Endothelial cell of umbilical vein (primary cell): ENCODE measurements at regions not wholly inside any gene's neighbourhood (a gene's known extent, or its start where the extent isn't known, plus 50 kb on each side); places are given as distances from the start of the nearest gene placed in this dataset.

ENCODE experiments used
- BruUV-seq: library from RNA; stranded (reverse); fragments of 400-500 nt; replicated peaks from 2 replicates; lab custom pipeline; 2021; lab: Mats Ljungman, UMichigan
- CTCF ChIA-PET: fragments of 300-600, 350-600 bp; sonication (Branson Sonifier 250); formaldehyde crosslinking; loops from one replicate; lab custom pipeline; 2021; ENCODE audit warnings: antibody characterized with exemption, inconsistent platforms; lab: Charles Lee
- POLR2A ChIA-PET: fragments of 300-600, 350-600 bp; sonication (Branson Sonifier 250); formaldehyde crosslinking; loops from one replicate; lab custom pipeline; 2021; ENCODE audit warnings: antibody characterized with exemption, inconsistent platforms; lab: Charles Lee
- DNase-seq: peaks from one replicate; pipeline ENCODE4 v3.0.0-alpha.2; 2011; ENCODE audit warnings: low read depth, low spot score
- FAIRE-seq: peaks from 2 replicates; lab custom pipeline; 2011; peaks lifted over from hg19 to GRCh38; lab: Jason Lieb, UNC
- H2AFZ ChIP-seq: 2 replicates; pipeline ENCODE4 v1.6.0; 2012; ENCODE audit warnings: low read depth, low read length, control low read depth, inconsistent platforms
- H3K27ac ChIP-seq: 2 replicates; pipeline ENCODE4 v1.5.1; 2011; ENCODE audit warnings: low read depth, mild to moderate bottlenecking, control low read depth, low read length, moderate library complexity; ENCODE audit not compliant: insufficient read depth
- H3K27me3 ChIP-seq, 2 experiments: 2 replicates each; pipeline versions ENCODE4 v1.6.0 to v1.6.1; 2011; ENCODE audit warnings: low read length in 2 of 2, mixed read lengths in 1 of 2; ENCODE audit not compliant: control insufficient read depth in 2 of 2, insufficient read depth in 2 of 2
- H3K36me3 ChIP-seq, 2 experiments: 2 replicates in 1 of 2; 3 replicates in 1 of 2; pipeline ENCODE4 v1.5.1; 2011; ENCODE audit warnings: low read length in 2 of 2, mild to moderate bottlenecking in 1 of 2, moderate library complexity in 1 of 2; ENCODE audit not compliant: control insufficient read depth in 2 of 2, insufficient read depth in 2 of 2; ENCODE audit errors: extremely low read depth in 1 of 2
- H3K4me1 ChIP-seq: 3 replicates; pipeline ENCODE4 v1.5.1; 2011; ENCODE audit warnings: mild to moderate bottlenecking, low read length; ENCODE audit not compliant: control insufficient read depth, insufficient read depth; ENCODE audit errors: extremely low read depth
- H3K4me2 ChIP-seq: 2 replicates; pipeline ENCODE4 v1.6.1; 2011; ENCODE audit warnings: low read length, control low read depth, mixed read lengths; ENCODE audit not compliant: insufficient read depth
- H3K4me3 ChIP-seq, 3 experiments: fragments of 200-600 bp in 1 of 3; sonication (generic), shearing (Covaris generic) in 1 of 3; replicated peaks in 1 of 3; 2 replicates each; pipeline ENCODE4 v1.5.1; 2011 to 2016; ENCODE audit warnings: control low read depth in 3 of 3, low read length in 3 of 3, mild to moderate bottlenecking in 2 of 3, inconsistent platforms in 1 of 3, low read depth in 1 of 3, moderate library complexity in 1 of 3; ENCODE audit not compliant: insufficient read depth in 1 of 3
- H3K79me2 ChIP-seq: 2 replicates; pipeline ENCODE4 v1.6.0; 2012; ENCODE audit warnings: low read length, inconsistent platforms; ENCODE audit not compliant: control insufficient read depth, insufficient read depth
- H3K9ac ChIP-seq: replicated peaks from 2 replicates; pipeline ENCODE3; 2011; ENCODE audit warnings: low read length, control low read depth; ENCODE audit not compliant: insufficient read depth; ENCODE audit errors: extremely low read depth
- H3K9me1 ChIP-seq: replicated peaks from 3 replicates; pipeline ENCODE4 v1.6.0; 2011; ENCODE audit warnings: mild to moderate bottlenecking, low read length; ENCODE audit not compliant: control insufficient read depth, insufficient read depth; ENCODE audit errors: extremely low read depth
- H3K9me3 ChIP-seq: replicated peaks from 2 replicates; pipeline ENCODE4 v1.5.1; 2012; ENCODE audit warnings: low read length, inconsistent platforms; ENCODE audit not compliant: control insufficient read depth, insufficient read depth
- H4K20me1 ChIP-seq: replicated peaks from 2 replicates; pipeline ENCODE3; 2011; ENCODE audit warnings: mild to moderate bottlenecking, low read length; ENCODE audit not compliant: control insufficient read depth, insufficient read depth; ENCODE audit errors: extremely low read depth
- EZH2 ChIP-seq: IDR thresholded peaks from 2 replicates; pipeline ENCODE4 v1.6.1; 2012; ENCODE audit warnings: borderline replicate concordance, low read depth, mild to moderate bottlenecking, moderate library complexity, low read length, inconsistent platforms; ENCODE audit not compliant: severe bottlenecking
- FOS ChIP-seq: IDR thresholded peaks from 2 replicates; pipeline ENCODE4 v1.6.1; 2011; ENCODE audit warnings: mild to moderate bottlenecking, low read length, moderate library complexity, borderline replicate concordance; ENCODE audit not compliant: insufficient read depth
- GATA2 ChIP-seq: IDR thresholded peaks from 2 replicates; pipeline ENCODE4 v1.7.0; 2011; ENCODE audit warnings: low read depth, mild to moderate bottlenecking, moderate library complexity, mixed read lengths, low read length; ENCODE audit not compliant: insufficient read length, insufficient read depth
- JUN ChIP-seq: IDR thresholded peaks from 2 replicates; pipeline ENCODE4 v1.6.1; 2011; ENCODE audit warnings: borderline replicate concordance, low read depth; ENCODE audit not compliant: insufficient read length, insufficient read depth
- MAX ChIP-seq: IDR thresholded peaks from 2 replicates; pipeline ENCODE4 v1.6.1; 2011; ENCODE audit not compliant: insufficient read depth, insufficient read length
- MYC ChIP-seq: IDR thresholded peaks from one replicate; pipeline ENCODE4 v1.6.1; 2011; ENCODE audit warnings: mild to moderate bottlenecking, low read depth, low read length
- POLR2A ChIP-seq: IDR thresholded peaks from 2 replicates; pipeline ENCODE4 v1.6.1; 2012; ENCODE audit warnings: low read depth, mild to moderate bottlenecking, control low read depth, low read length
- POLR2AphosphoS5 ChIP-seq: IDR thresholded peaks from 2 replicates; pipeline ENCODE4 v1.6.1; 2012; ENCODE audit warnings: low read depth, mild to moderate bottlenecking, control low read depth, low read length, moderate library complexity; ENCODE audit not compliant: insufficient read depth
- dilution Hi-C: fragments of 300-500 bp; cut with MboI; formaldehyde crosslinking; loops from one replicate; pipeline ENCODE4 v1.15.0; 2019; ENCODE audit warnings: low sequenced_read_pairs; ENCODE audit not compliant: extremely low pct_ligation_motif_present
- intact Hi-C: fragments of 100-400 bp; cut with micrococcal nuclease; formaldehyde crosslinking; loops from one replicate; pipeline ENCODE4 v1.10.0; 2022
- TF ChIP-seq, protein P1 (sequence below), 2 donors: IDR thresholded peaks; 1 replicate in 1 of 2; 2 replicates in 1 of 2; pipeline ENCODE4 v1.5.1; 2011; ENCODE audit warnings: low read length in 2 of 2, mild to moderate bottlenecking in 2 of 2, moderate library complexity in 2 of 2, control low read depth in 1 of 2, inconsistent platforms in 1 of 2, low read depth in 1 of 2; ENCODE audit not compliant: insufficient read depth in 1 of 2; ENCODE audit errors: extremely low read depth in 1 of 2

GRCh38 chr10:120181154-120181553 is 275.9 kb upstream of the PLPP4 start:
- Histone ChIP-seq H3K9me3 (no peaks in the 10 kb centered on the region), H4K20me1 (no peaks in the 10 kb centered on the region), H2AFZ (no peak overlapping the region), H3K27ac (no peak overlapping the region), H3K79me2 (no peaks in the 10 kb centered on the region), H3K9ac (no peak overlapping the region), H3K4me1 (no peaks in the 10 kb centered on the region), H3K9me1 (no peaks in the 10 kb centered on the region), H3K36me3 (no peaks in the 10 kb centered on the region), H3K27me3 (no peaks in the 10 kb centered on the region), H3K4me2 (no peak overlapping the region), H3K4me3 (no peak overlapping the region)
- dilution Hi-C loops: no loop called here
- CTCF ChIA-PET: interaction anchor here (1.9 kb wide), 1 partner anchor 9 kb away, joined by 6 read pairs; no protein-coding TSS in a partner anchor
- POLR2A ChIA-PET: no interaction called here
- TF ChIP-seq POLR2AphosphoS5 (no peak), POLR2A (no peak), JUN (no peak), MYC (no peak), MAX (no peak)
- intact Hi-C loops: no loop called here
- no peak for DNase-seq
- no peak for FAIRE-seq
- BruUV-seq: no TSS peak

- H3K27me3 ChIP-seq: no peaks in the 10 kb centered on the region
- intact Hi-C loops: no loop called here
Measured at GRCh38 chr10:120182431-120182830, 274.6 kb upstream of the PLPP4 start.

More at GRCh38 chr10:120182431-120182830, 274.6 kb upstream of the PLPP4 start:
- Histone ChIP-seq H3K9me1 (no peaks in the 10 kb centered on the region), H4K20me1 (no peaks in the 10 kb centered on the region), H2AFZ (no peak overlapping the region), H3K4me1 (no peaks in the 10 kb centered on the region), H3K4me2 (no peak overlapping the region), H3K4me3 (no peak overlapping the region), H3K9ac (no peak overlapping the region), H3K9me3 (no peaks in the 10 kb centered on the region), H3K27ac (no peak overlapping the region), H3K36me3 (no peaks in the 10 kb centered on the region), H3K79me2 (no peaks in the 10 kb centered on the region)
- dilution Hi-C loops: no loop called here
- DNase-seq: no peak
- no TSS peak for BruUV-seq
- FAIRE-seq: no peak
- POLR2A ChIA-PET: no interaction called here
- no peak for TF ChIP-seq POLR2AphosphoS5
- no peak for TF ChIP-seq EZH2
- TF ChIP-seq FOS: no peak
- TF ChIP-seq, protein P1, sequence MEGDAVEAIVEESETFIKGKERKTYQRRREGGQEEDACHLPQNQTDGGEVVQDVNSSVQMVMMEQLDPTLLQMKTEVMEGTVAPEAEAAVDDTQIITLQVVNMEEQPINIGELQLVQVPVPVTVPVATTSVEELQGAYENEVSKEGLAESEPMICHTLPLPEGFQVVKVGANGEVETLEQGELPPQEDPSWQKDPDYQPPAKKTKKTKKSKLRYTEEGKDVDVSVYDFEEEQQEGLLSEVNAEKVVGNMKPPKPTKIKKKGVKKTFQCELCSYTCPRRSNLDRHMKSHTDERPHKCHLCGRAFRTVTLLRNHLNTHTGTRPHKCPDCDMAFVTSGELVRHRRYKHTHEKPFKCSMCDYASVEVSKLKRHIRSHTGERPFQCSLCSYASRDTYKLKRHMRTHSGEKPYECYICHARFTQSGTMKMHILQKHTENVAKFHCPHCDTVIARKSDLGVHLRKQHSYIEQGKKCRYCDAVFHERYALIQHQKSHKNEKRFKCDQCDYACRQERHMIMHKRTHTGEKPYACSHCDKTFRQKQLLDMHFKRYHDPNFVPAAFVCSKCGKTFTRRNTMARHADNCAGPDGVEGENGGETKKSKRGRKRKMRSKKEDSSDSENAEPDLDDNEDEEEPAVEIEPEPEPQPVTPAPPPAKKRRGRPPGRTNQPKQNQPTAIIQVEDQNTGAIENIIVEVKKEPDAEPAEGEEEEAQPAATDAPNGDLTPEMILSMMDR (IDR thresholded peaks at IDR 0.05; ENCODE audit: extremely low read depth in 1 of 2, insufficient read depth in 1 of 2, low read depth in 1 of 2, low read length in 2 of 2): no peak
- no peak for TF ChIP-seq MAX
- TF ChIP-seq MYC: no peak
- no peak for TF ChIP-seq GATA2
- TF ChIP-seq JUN: no peak
- no peak for TF ChIP-seq POLR2A
- CTCF ChIA-PET: no interaction called here
